Esophagus squamous epithelium (tissue), 5 donors: ENCODE measurements at regions not wholly inside any gene's neighbourhood (a gene's known extent, or its start where the extent isn't known, plus 50 kb on each side); places are given as distances from the start of the nearest gene placed in this dataset.

ENCODE experiments used
- DNase-seq: peaks from one replicate; lab custom pipeline; 2025; lab: John Stamatoyannopoulos, UW
- H3K27ac ChIP-seq, 4 donors: fragments of 200-600 bp; sonication (generic); one replicate each; pipeline ENCODE4 v1.5.1; 2016 to 2019; ENCODE audit warnings: mild to moderate bottlenecking in 1 of 4
- H3K27me3 ChIP-seq, 4 donors: fragments of 200-600 bp; sonication (generic); 1 replicate in 3 of 4; 2 replicates in 1 of 4; pipeline versions ENCODE4 v1.5.1 to v1.6.0; 2017 to 2021; ENCODE audit warnings: antibody characterized with exemption in 1 of 4
- H3K36me3 ChIP-seq, 3 donors: fragments of 200-600 bp; sonication (generic); one replicate each; pipeline ENCODE4 v1.5.1; 2016 to 2019
- H3K4me1 ChIP-seq, 3 donors: fragments of 200-600 bp; sonication (generic); one replicate each; pipeline ENCODE4 v1.5.1; 2017 to 2019
- H3K4me3 ChIP-seq, 4 donors: fragments of 200-600 bp; sonication (generic); 1 replicate in 3 of 4; 2 replicates in 1 of 4; pipeline ENCODE4 v1.5.1; 2016 to 2019; ENCODE audit warnings: mild to moderate bottlenecking in 2 of 4, moderate library complexity in 1 of 4
- H3K9me3 ChIP-seq, 3 donors: fragments of 200-600 bp; sonication (generic); one replicate each; pipeline ENCODE4 v1.5.1; 2016 to 2019
- CTCF ChIP-seq, 6 experiments: fragments of 450-650 bp in 4 of 6; fragments of 200-600 bp in 2 of 6; sonication (generic) in 2 of 6; IDR thresholded peaks; one replicate each; pipeline ENCODE4 v1.5.1; 2016 to 2019; ENCODE audit warnings: antibody characterized with exemption in 6 of 6, mild to moderate bottlenecking in 4 of 6, moderate library complexity in 4 of 6
- POLR2A ChIP-seq, 4 donors: fragments of 450-650 bp; IDR thresholded peaks; one replicate each; pipeline ENCODE4 v1.6.1; 2017; ENCODE audit warnings: antibody characterized with exemption in 4 of 4, mild to moderate bottlenecking in 4 of 4, moderate library complexity in 3 of 4
- WGBS, 2 donors: methylation state at CpG; one replicate each; pipeline ENCODE4 v1.1.5; 2018; 5-methylcytosine and 5-hydroxymethylcytosine counted together
- intact Hi-C: fragments of 100-400 bp; cut with DNase I; formaldehyde crosslinking; loops from one replicate; pipeline ENCODE4 v1.15.0; 2022
- donor health status: DM: yes; HTN: yes; CAD: no.

GRCh38 chr2:172207911-172208310, 105.2 kb upstream of the DLX2 start:
- Histone ChIP-seq H3K4me1 (no peaks in the 10 kb centered on the region), H3K9me3 (no peaks in the 10 kb centered on the region), H3K27ac (no peak overlapping the region), H3K27me3 (no peaks in the 10 kb centered on the region), H3K36me3 (no peaks in the 10 kb centered on the region), H3K4me3 (no peak overlapping the region)
- intact Hi-C loops: no loop called here
- WGBS, 2 donors: 75 to 90% methylated on average over 5 of the region's 5 CpGs
- TF ChIP-seq POLR2A (IDR thresholded peaks at IDR 0.05) (no peak), CTCF (IDR thresholded peaks at IDR 0.05) (no peak)
- DNase-seq: no peak

- 55 to 56% methylated on average over 6 of the region's 6 CpGs for WGBS, 2 donors
Measured at GRCh38 chr2:172208791-172209325, 106.2 kb upstream of the DLX2 start.

GRCh38 chr2:172210599-172210998, 107.9 kb upstream of the DLX2 start:
- intact Hi-C loops: no loop called here
- Histone ChIP-seq H3K4me3 (no peak overlapping the region), H3K27me3 (no peaks in the 10 kb centered on the region), H3K9me3 (no peaks in the 10 kb centered on the region), H3K4me1 (peaks cover 0 to 19% (median 3%) of the 10 kb centered on the region in 3 donors), H3K27ac (no peak overlapping the region), H3K36me3 (no peaks in the 10 kb centered on the region)
- no peak for TF ChIP-seq CTCF (IDR thresholded peaks at IDR 0.05)
- no peak for TF ChIP-seq POLR2A (IDR thresholded peaks at IDR 0.05)
- DNase-seq: no peak

More at GRCh38 chr2:172208791-172209325, 106.2 kb upstream of the DLX2 start:
- Histone ChIP-seq H3K9me3 (no peaks in the 10 kb centered on the region), H3K27ac (no peak overlapping the region), H3K27me3 (no peaks in the 10 kb centered on the region), H3K4me3 (no peak overlapping the region), H3K36me3 (no peaks in the 10 kb centered on the region), H3K4me1 (peaks cover 0 to 3% (median 0%) of the 10 kb centered on the region in 3 donors)
- intact Hi-C loops: no loop called here
- TF ChIP-seq CTCF (IDR thresholded peaks at IDR 0.05): no peak
- no peak for TF ChIP-seq POLR2A (IDR thresholded peaks at IDR 0.05)
- DNase-seq: no peak

- no peak for DNase-seq
Measured at GRCh38 chr2:172211512-172211911, 108.8 kb upstream of the DLX2 start.

More at GRCh38 chr2:172211512-172211911, 108.8 kb upstream of the DLX2 start:
- Histone ChIP-seq H3K4me1 (peaks cover 0 to 28% (median 4%) of the 10 kb centered on the region in 3 donors), H3K36me3 (no peaks in the 10 kb centered on the region), H3K4me3 (no peak overlapping the region), H3K27ac (no peak overlapping the region), H3K27me3 (no peaks in the 10 kb centered on the region), H3K9me3 (no peaks in the 10 kb centered on the region)
- no peak for TF ChIP-seq POLR2A (IDR thresholded peaks at IDR 0.05)
- TF ChIP-seq CTCF (IDR thresholded peaks at IDR 0.05): no peak
- WGBS, 2 donors: 50 to 56% methylated on average over 5 of the region's 5 CpGs
- intact Hi-C loops: no loop called here
